ENCODE measurements at regions not wholly inside any gene's neighbourhood (a gene's known extent, or its start where the extent isn't known, plus 50 kb on each side); places are given as distances from the start of the nearest gene placed in this dataset.

DNA sequence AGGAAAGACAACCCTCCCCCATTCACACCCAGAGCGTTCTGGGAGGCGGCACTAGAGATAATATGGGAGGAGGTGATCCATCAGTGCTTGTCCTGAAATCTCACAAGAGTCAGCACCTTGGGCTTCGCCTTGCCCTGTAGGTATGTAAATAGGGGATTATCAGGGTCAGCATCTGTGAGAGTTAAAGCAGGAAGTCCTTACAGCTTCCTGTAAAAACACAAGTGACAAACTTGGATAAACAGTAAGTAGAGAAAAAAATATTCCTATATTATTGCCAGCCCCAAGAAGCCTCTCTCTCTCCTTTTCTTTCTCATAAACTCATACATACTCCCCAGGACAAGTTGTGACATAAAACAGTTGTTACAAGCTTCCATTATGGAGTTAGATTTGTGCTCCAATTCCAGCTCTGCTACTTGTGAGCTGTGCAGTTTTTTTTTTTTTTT lies 187.7 kb downstream of the MAF start:
- Histone ChIP-seq H3K4me1 (no peaks in the 10 kb centered on the region), H3K27ac (no peak overlapping the region), H3K36me3 (no peaks in the 10 kb centered on the region), H4K20me1 (no peaks in the 10 kb centered on the region), H3K9ac (no peak overlapping the region), H3K27me3 (no peaks in the 10 kb centered on the region), H3K4me3 (no peak overlapping the region), H3K9me3 (no peaks in the 10 kb centered on the region), H3K4me2 (no peak overlapping the region)
- no peak for TF ChIP-seq Cebpa-rat (IDR thresholded peaks at IDR 0.05)

DNA sequence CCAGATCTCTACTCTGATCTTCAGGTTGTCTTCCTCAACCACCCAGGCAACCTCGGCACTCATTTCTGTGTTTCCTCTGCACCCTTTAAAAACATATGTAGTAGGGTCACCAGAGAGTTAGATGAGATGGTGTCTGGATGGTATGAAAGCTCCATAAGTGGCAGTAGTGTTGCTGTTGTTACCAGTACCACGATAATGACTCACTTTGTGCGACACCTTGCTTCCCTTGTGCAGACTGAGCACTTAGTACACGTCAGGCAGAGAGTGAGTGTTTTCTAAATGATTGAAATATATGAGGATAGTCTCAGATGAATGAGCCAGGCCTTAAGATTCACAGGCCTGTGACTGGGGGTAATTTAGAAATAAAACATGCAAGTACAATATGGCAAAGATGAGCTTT lies 188.7 kb downstream of the MAF start:
- no peaks in the 10 kb centered on the region for H3K9me3 ChIP-seq
- H3K9ac ChIP-seq = no peak overlapping the region
- no peak overlapping the region for H3K27ac ChIP-seq
- TF ChIP-seq Cebpa-rat (IDR thresholded peaks at IDR 0.05) = no peak
- no peak overlapping the region for H3K4me2 ChIP-seq
- H3K27me3 ChIP-seq = no peaks in the 10 kb centered on the region
- H3K36me3 ChIP-seq = no peaks in the 10 kb centered on the region
- no peaks in the 10 kb centered on the region for H4K20me1 ChIP-seq
- no peaks in the 10 kb centered on the region for H3K4me1 ChIP-seq
- H3K4me3 ChIP-seq = no peak overlapping the region

DNA sequence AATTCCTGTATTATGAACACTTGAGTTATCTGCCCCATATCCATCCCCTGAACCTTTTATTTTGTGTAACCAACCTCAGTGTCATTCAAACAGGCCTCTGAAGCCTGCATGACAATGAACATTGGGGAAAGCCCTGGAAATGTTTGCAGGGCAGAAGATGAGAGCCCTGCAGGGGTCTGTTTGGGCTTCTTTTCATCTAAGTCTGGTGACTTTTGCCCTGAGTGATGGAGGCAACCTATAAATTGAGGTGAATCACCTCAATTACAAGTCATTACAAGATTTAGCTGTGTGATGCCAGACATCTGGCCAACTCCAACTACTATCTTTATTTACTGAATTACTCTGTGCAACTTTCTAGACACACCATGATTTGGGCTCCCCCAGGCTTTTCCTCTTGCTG lies 189.2 kb downstream of the MAF start:
- TF ChIP-seq Cebpa-rat (IDR thresholded peaks at IDR 0.05) = no peak

DNA sequence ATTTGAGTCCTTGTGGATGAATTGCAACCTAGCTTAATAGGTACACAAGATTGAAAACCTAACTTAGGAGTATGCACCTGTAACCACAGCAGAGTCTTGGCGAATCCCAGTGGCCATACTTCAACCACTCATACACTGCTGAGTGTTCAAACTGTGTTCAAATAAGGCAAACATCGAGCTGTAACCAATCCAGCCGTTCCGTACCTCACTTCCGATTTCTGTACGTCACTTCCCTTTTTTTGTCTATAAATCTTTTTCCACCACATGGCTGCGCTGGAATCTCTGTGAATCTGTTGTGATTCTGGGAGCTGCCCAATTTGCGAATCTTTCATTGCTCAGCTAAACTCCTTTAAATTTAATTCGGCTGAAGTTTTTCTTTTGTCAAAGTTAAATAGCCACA lies 190.6 kb downstream of the MAF start:
- Histone ChIP-seq H3K27ac (no peak overlapping the region), H3K4me2 (no peak overlapping the region), H3K4me1 (no peaks in the 10 kb centered on the region), H3K36me3 (no peaks in the 10 kb centered on the region), H3K9me3 (no peaks in the 10 kb centered on the region), H3K27me3 (no peaks in the 10 kb centered on the region), H4K20me1 (no peaks in the 10 kb centered on the region), H3K9ac (no peak overlapping the region), H3K4me3 (no peak overlapping the region)
- no peak for TF ChIP-seq Cebpa-rat (IDR thresholded peaks at IDR 0.05)

More for the DNA sequence above, 189.2 kb downstream of the MAF start:
- Histone ChIP-seq H4K20me1 (no peaks in the 10 kb centered on the region), H3K4me3 (no peak overlapping the region), H3K27me3 (no peaks in the 10 kb centered on the region), H3K4me2 (no peak overlapping the region), H3K4me1 (no peaks in the 10 kb centered on the region), H3K9me3 (no peaks in the 10 kb centered on the region), H3K36me3 (no peaks in the 10 kb centered on the region), H3K27ac (no peak overlapping the region), H3K9ac (no peak overlapping the region)

GRCh38 chr16:79408355-79408754 lies 192.2 kb downstream of the MAF start:
- TF ChIP-seq Cebpa-rat (IDR thresholded peaks at IDR 0.05) = no peak
- H3K4me2 ChIP-seq = no peak overlapping the region
- H4K20me1 ChIP-seq = no peaks in the 10 kb centered on the region
- H3K9me3 ChIP-seq = no peaks in the 10 kb centered on the region
- H3K27me3 ChIP-seq = no peaks in the 10 kb centered on the region
- no peaks in the 10 kb centered on the region; the same call in 1 of the 2 replicates for H3K4me1 ChIP-seq
- no peak overlapping the region for H3K4me3 ChIP-seq
- no peak overlapping the region for H3K9ac ChIP-seq
- H3K36me3 ChIP-seq = no peaks in the 10 kb centered on the region
- no peak overlapping the region for H3K27ac ChIP-seq

DNA sequence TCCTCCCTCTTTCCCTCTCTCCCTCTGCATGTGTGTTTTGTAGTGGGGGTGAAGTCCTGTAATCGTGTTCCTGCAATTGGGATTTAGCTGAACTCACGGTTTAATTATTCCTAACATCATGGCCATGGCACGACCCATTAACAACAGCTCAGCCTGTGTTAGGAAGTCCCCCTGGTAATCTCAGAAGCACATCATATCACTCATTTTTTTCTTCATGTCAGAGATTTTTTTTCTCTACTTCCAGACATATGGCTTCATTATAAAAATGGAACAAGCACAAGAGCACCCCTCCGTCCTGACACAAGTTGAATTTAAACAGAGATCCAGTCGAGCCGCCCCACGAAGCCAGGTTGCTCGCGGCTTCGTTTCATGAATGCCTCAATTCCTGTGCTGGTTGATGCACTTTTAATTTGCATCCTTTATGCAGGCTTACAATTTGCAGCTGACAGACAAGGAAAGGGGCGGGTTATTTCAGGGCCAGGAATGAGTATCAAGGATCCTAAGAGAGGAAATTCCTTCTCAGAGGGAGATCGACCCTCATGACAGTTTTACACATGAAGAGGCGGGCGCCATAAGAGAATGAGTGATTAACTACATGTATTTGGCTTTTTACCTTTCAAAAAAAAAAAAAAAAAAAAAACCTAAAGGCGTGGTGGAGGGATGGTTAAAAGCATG lies 192.9 kb downstream of the MAF start:
- Histone ChIP-seq H3K27me3 (no peaks in the 10 kb centered on the region), H3K9me3 (no peaks in the 10 kb centered on the region), H4K20me1 (no peaks in the 10 kb centered on the region), H3K4me2 (no peak overlapping the region), H3K4me1 (no peaks in the 10 kb centered on the region; the same call in 1 of the 2 replicates), H3K4me3 (no peak overlapping the region), H3K36me3 (no peaks in the 10 kb centered on the region), H3K9ac (no peak overlapping the region), H3K27ac (no peak overlapping the region)
- TF ChIP-seq Cebpa-rat (IDR thresholded peaks at IDR 0.05) = no peak

DNA sequence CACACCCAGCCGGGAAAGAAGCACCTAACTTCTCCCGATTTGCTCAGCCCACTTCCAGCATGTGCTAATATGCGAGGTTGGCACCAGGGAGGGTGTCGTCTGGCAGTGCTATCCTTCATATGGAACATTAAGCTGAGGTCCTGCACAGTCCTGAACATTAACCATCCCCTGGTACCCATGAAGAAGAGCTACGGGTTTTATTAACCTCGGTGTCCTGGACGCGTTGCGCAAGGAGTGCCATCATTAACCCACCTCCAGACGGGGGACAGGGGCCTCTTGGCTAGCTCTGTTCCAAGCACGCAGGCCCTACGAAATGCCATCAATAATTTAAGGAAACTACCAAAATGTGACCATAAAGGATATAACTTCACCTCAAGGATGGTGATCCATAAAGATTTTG lies 193.5 kb downstream of the MAF start:
- Histone ChIP-seq H3K9me3 (no peaks in the 10 kb centered on the region), H4K20me1 (no peaks in the 10 kb centered on the region), H3K4me1 (no peaks in the 10 kb centered on the region; the same call in 1 of the 2 replicates), H3K4me2 (no peak overlapping the region), H3K4me3 (no peak overlapping the region), H3K27ac (no peak overlapping the region), H3K9ac (no peak overlapping the region), H3K36me3 (no peaks in the 10 kb centered on the region), H3K27me3 (no peaks in the 10 kb centered on the region)
- no peak for TF ChIP-seq Cebpa-rat (IDR thresholded peaks at IDR 0.05)

GRCh38 chr16:79404571-79404970 lies 196.0 kb downstream of the MAF start:
- Histone ChIP-seq H3K36me3 (no peaks in the 10 kb centered on the region), H3K9ac (no peak overlapping the region), H3K4me3 (no peak overlapping the region), H4K20me1 (no peaks in the 10 kb centered on the region), H3K9me3 (no peaks in the 10 kb centered on the region), H3K4me1 (peaks cover 4% of the 10 kb centered on the region; the same call in 1 of the 2 replicates), H3K27me3 (no peaks in the 10 kb centered on the region), H3K4me2 (no peak overlapping the region; the same call in 1 of the 2 replicates), H3K27ac (no peak overlapping the region)
- no peak for TF ChIP-seq Cebpa-rat (IDR thresholded peaks at IDR 0.05)

DNA sequence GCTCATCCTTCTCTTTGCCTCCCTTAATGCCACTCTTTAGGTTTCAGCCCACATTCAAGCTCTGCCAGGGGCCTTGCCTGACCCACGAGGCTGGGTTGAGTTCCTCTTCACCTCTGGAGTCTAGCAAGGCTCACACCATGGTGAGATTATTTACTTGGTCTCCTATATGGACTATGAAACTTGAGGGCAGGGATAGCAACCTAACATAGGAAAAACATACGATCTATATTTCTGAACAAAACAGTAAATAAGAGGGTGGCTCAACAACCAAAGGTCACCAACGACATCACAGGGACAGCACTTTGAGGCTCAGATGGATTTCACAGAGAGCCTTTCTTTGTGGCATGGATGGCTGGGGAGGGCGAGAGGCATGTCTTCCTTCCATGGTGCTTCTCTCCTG lies 197.0 kb downstream of the MAF start:
- no peaks in the 10 kb centered on the region for H3K9me3 ChIP-seq
- no peak for TF ChIP-seq Cebpa-rat (IDR thresholded peaks at IDR 0.05)
- H3K4me2 ChIP-seq = no peak overlapping the region
- no peak overlapping the region for H3K4me3 ChIP-seq
- H3K27ac ChIP-seq = no peak overlapping the region
- no peaks in the 10 kb centered on the region for H3K27me3 ChIP-seq
- H3K4me1 ChIP-seq = peaks cover 4% of the 10 kb centered on the region; the same call in 1 of the 2 replicates
- H4K20me1 ChIP-seq = no peaks in the 10 kb centered on the region
- no peaks in the 10 kb centered on the region for H3K36me3 ChIP-seq
- no peak overlapping the region for H3K9ac ChIP-seq

DNA sequence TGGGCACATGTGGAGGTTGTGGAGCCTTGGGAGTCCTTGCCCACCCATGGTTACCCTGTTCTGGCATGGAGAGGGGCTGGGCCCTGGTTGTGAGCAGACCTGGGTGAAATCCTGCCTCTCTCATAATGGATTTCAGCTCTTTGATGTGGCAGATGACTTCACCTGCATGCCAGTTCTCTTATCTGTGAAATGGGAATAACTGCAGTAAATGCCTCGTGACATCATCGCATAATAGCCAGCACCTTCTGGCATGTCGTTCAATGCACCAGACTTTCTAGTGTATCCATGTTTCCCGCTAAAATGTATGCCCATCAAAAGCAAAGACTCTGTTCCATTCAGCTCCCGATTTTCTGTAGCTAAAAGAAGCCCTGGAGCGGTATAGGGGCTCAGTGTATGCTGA lies 197.6 kb downstream of the MAF start:
- no peak for TF ChIP-seq Cebpa-rat (IDR thresholded peaks at IDR 0.05)
- H3K9ac ChIP-seq = no peak overlapping the region
- H3K27me3 ChIP-seq = no peaks in the 10 kb centered on the region
- no peaks in the 10 kb centered on the region for H3K36me3 ChIP-seq
- no peak overlapping the region for H3K4me2 ChIP-seq
- H3K27ac ChIP-seq = no peak overlapping the region
- no peaks in the 10 kb centered on the region for H4K20me1 ChIP-seq
- peaks cover 4% of the 10 kb centered on the region; the same call in 1 of the 2 replicates for H3K4me1 ChIP-seq
- no peak overlapping the region for H3K4me3 ChIP-seq
- no peaks in the 10 kb centered on the region for H3K9me3 ChIP-seq

All from BLaER1 (cell line).